ENCODE measurements at regions not wholly inside any gene's neighbourhood (a gene's known extent, or its start where the extent isn't known, plus 50 kb on each side); places are given as distances from the start of the nearest gene placed in this dataset.
A peak's percentile ranks its signal among the peaks of the same experiment; 100 is the strongest.
"Not testable (repeated sequence)": the region's sequence is repeated elsewhere in the genome, so short reads cannot be mapped to it uniquely, and the experiment has no call there.

DNA sequence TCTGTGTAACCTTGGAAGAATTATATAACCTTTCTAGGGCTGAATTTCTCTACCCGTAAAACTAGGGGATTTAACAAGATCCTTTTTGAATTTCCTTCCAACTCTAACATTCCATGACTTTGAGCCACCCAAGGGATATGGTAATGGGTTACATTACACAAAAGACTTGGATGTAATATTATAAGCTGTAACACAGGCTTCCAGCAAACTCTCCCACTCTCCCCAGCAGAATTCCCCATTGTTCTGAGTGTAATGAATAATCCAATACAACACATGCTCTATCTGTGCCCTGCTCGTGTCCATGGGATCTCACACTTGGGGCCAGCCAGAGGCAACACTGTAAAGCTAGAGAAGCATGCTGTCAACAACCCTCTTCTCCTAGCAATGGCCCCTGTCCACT lies 790.6 kb upstream of the AUTS2 start:
- DNase-seq, result no peak

DNA sequence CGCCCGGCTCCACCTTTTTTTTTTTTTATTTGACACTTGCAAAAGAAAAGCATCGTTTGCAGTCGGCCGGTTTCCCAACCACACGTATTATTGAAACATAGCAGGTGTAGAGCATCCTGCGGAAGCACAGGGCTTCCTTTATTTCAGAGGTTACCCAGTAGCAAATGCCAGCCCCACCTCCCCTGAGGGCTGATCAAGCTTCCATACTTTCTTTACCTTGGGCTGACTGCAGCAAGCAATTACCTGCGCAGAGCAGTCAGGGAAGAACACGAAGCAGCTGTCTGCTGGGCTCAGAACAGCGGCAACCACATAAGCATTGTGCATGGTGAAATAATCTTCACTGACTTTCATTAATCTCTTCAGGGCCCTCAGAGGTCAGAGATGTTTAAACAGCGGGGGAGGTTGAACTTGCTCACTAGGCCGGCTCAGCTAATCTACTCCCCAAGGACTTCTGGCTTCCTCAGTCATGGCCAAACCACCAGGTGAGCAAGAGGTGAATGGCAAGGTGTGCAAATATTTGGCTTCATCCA lies 784.7 kb upstream of the AUTS2 start:
- DNase-seq, result peak; percentile 22 to 83 (median 67)

DNA sequence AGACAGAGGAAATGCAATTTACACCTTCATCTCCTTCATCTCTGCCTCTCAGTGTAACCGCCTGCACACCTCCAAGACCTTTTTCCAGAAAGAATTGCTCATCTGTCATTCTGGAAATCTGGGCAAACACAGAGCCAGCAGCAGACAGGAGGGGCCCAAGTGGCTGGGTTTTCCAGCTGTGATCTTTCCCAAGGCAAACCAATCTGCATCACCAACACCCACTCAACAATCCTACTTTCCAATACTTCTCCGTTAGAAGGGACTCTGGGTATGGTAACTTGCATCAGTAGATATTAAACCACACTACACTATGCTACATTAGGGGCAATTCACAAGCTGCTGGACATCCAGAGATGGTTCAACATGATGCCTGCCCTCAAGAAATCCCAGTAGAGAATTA lies 781.8 kb upstream of the AUTS2 start:
- no peak for DNase-seq

DNA sequence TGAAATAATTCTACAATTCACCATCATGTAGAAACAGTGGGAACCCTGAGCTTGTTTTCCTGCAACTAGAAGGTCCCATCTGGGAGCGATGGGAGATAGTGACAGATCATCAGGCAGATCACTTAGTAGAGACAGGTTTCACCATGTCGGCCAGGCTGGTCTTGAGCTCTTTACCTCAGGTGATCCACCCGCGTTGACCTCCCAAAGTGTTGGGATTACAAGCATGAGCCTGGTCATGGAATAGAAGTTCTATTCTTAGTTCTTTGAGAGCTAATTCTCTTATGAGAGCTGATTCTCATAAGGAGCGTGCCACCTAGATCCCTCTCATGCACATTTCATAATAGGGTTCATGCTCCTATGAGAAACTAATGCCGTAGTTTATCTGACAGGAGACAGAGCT lies 778.0 kb upstream of the AUTS2 start:
- no peak for DNase-seq

DNA sequence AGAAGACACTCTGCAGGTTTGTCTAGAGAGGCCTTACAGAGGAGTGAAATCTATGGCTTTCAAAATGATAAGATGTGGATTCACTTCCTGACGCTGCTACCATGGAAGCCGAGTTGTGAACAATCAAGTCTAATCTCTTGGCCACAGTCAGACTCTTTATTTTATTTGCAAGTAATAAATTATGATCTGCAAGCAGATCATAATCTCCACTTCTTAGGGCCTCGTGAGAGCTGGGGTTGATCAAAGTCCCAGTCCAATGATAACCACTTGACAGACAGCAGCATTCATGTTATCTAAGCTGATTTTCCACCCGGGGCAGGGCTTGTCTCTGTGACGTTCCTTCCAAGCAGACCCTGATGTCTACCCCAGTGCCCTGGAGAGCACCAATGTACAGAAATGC lies 776.4 kb upstream of the AUTS2 start:
- DNase-seq, result no peak

DNA sequence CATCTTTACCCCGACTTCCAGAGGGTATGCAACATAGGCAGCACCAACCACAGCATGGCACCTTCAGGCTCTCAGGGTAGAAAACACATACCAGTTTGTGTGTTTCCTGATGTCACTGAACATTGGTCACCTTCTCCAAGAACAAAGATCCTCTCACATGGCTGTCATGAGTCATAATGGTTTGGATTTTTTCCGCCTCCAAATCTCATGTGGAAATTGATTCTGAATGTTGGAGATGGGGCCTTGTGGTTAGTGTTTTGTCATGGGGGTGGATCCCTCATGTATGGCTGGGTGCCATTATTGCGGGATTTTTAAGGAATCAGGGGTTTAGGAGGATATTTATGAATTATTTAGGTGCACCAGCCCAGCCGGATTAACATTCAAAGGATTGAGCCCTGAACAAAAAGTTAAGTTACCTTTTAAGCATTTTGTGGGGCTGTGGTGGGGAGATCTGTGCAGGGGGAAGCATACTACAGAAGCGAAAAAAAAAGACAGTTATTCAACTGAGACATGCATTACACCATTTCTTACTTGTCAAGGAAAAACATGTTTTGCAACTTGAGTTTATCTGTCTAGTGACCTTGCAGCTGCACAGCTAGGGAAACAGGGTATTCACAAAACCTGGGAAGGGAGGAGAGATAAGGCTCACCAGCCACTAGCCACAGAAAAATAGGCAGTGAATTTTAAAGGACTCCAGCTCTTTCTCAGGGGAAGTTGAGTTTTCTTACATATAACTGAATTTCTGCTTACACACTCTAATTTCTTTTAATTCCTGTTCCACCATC lies 774.1 kb upstream of the AUTS2 start:
- no peak for DNase-seq

DNA sequence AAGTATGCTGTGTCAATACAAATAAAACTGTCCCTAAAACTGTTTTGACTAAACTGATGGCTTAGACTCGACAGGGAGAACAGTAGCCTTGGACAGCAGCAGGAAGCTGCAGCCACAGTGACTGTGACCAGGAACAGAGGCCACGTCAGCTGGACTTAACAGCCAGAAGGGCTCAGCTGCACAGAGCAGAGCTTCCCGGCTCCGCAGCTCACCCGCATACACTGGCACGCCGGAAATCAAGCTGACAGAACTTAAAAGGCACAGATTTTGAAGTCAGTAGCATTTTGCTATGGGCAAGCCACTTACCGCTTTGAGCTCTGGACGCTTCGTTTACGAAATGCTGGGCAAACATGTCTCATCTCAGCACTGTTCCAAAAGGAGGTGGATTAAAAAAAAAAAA lies 769.7 kb upstream of the AUTS2 start:
- no peak for DNase-seq

DNA sequence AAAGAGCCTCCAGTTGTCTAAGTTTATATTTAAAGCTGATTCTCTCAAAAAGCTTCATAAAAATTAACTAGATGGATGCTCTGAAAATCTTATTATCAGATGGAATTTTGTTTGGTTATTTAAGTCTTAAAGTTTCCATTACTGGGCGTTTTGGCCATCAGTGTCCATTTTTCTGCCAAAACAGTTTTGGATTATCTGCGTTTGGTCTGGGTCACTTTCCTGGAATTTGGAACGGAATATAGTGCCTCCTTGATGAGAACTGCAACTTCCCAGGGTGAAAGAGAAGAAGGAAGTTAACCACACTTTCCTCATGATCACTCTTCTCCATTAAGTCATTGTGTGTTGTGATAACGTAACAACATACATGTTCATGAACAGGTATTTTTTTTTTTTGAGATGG lies 764.9 kb upstream of the AUTS2 start:
- no peak for DNase-seq

DNA sequence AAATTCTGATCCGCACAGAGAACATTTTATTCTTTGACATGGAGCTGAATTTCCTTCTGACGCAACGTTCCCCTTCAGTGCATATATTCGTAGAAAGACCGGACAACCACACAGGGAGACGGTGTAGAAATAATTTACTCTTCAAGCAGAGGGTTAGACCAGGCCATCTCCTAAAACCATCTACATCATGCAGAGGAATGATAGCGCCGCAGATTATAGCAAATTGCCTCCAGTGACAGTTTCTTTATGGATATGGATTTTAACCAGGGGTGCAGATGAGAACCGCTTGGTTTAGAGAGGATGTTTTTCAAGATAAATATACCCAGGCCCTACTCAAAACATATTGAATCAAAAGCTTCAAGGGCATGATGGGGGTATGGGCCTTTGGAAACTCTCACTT lies 759.3 kb upstream of the AUTS2 start:
- DNase-seq, result no peak

DNA sequence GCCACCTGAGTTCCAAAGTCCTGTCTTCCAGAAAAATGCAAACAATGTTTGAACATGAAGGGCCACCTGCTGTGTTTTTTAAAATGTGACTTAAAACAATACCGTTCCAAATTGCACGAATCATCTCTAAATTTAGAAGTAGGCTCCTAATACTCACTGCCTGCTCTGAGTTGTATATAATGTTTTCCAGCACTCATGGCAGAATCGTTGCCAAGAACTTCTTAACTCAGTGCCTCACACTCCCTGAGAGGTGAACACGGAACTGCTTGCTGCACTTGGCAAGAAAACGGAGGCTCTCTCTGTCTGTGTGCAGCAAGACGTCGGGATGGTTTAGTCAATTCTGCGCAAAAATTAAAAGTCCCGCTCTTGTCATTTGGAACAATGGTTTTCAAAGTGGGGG lies 757.3 kb upstream of the AUTS2 start:
- DNase-seq, result no peak

DNA sequence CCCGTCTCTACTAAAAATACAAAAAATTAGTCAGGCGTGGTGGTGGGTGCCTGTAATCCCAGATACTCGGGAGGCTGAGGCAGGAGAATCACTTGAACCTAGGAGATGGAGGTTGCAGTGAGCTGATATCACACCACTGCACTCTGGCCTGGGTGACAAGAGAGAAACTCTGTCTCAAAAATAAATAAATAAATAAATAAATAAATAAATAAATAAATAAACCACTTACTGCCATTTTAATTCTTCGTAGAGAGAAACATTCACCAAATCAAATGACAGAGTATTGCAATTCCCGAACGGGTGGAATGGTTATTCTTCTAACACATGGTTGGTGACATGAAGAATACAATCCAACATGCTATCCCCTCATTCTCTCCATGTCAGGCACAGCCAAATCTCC lies 754.3 kb upstream of the AUTS2 start:
- not testable (repeated sequence) for DNase-seq

DNA sequence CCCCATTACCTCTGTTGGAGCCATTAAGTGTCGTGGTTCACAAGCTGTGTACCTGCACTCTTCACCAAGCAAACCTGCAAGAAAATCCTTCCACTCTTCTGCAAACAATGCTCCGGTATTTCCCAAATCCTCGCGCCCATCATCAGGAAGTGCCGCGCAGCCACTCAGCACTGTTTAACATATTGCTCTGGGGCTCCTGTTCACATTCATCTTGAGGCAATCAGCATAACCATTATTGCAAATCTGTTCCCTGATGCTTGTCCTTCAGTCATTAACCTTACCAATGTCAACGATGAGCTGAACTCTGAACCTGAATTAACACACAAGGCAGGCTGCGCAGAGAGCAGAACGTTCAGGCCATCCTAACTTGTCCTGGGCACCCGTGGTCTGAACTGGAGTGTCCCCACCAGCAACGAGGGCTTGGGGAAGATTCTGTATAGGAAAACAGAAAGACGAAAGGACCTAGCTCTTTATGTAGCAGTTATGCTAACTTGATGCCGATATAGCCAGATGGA lies 751.4 kb upstream of the AUTS2 start:
- no peak for DNase-seq

DNA sequence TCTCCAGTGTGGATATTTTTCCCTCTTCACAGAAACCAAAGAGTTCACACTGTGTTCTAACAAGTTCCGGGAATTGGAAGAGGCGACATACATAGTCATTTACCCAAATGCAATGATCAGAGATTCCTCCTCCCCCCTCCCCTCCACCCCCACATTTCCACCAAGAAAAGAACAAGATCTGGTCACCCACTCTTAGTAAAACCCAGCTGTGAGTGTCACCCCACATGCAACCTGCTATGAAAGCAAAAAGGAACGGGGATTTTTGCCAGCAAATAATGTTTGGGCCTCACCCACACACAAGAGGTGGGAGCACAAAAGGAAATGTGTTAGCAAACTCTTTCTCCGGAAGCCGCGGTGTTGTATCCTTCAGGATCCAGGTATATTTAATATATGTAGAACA lies 745.0 kb upstream of the AUTS2 start:
- DNase-seq, result no peak

DNA sequence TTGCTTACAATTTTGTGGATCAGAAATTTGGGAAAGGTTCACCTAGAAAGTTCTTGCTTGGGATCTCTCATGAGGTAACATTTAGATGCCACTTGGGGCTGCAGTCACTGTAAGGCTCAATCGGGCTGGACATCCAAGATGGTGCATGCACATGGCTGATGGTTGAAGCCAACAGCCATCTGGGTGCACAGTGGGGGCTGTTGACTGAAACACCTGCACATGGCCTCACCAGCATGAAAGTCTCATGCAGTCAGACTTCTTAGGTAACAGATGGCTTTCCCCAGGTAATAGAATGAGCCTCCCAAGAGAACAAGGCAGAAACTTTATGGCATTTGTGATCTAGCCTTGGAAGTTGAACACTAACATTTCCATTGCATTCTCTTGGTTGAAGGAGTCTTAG lies 740.7 kb upstream of the AUTS2 start:
- no peak for DNase-seq

DNA sequence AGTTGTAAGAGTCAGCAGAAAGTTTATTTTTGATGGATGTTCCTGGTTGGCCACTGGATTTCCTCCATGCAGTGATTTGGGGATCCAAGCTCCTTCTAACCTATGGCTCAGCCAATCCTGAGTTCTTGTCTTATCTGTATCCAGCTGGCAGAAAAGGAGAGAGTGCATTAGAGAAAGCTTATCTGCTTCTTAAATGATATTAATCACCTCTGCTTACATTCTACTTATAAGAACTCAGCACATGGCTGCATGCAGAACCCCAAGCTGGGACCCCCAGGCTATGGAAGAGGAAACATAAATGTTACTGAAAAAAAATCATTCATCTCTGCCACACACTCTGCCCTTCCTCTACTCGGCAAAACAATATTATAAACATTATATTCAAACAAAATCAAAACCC lies 739.8 kb upstream of the AUTS2 start:
- no peak for DNase-seq

DNA sequence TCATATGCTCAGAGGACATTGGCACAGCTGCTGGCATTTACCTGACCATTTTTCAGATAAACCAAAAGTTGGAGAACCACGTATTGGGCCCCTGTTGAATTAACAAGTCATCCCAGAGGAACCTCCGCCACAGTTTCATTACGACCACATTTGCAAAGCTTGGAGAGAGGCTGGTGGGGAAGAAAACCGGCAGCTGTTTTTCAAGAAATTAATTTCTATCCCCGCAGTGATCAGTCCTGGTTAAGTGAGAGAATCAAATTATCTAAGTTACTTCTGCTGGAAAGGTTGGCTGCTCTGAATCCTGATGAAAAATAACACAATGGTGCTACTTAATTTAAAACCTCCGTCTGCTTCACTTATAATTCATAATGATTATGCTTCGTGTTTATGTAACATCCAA lies 737.1 kb upstream of the AUTS2 start:
- DNase-seq, result no peak

DNA sequence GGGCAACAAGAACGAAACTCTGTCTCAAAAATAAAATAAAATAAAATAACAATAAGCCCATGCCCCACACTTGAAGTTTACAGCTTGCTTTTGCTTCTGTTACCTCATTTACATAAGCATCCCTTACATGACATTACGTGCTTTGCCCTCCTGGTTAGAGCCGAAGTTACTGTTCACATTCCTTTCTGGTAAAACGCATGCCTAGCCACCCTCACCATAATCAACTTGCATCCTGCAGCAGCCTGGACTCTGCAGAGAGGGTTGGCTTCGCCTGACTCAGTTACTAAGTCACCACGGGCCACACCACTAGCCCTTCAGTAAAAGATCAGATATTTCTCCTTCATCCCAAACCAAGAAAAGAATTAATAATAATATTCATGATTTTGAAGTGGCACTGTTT lies 736.0 kb upstream of the AUTS2 start:
- DNase-seq, result no peak

DNA sequence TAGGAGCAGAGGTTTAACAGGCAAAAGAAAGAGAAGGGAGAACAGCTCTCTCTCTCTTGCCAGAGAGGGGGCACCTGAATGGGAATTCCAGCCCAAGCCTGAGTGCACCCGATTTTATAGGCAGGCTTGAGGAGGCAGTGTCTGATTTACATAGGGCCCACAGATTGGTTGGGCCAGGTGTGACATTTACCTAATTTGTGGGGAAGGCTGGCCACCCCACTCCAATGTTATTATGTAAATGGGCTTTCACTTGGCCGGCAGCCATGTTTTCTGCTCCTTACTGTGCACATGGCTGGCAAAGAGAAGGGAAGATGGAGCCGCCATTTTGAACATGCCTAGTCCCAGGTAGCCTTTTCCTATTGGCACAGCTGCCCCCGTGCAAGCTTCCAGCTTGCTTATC lies 735.5 kb upstream of the AUTS2 start:
- peak in 1 of 3 experiments; percentile 5 for DNase-seq

DNA sequence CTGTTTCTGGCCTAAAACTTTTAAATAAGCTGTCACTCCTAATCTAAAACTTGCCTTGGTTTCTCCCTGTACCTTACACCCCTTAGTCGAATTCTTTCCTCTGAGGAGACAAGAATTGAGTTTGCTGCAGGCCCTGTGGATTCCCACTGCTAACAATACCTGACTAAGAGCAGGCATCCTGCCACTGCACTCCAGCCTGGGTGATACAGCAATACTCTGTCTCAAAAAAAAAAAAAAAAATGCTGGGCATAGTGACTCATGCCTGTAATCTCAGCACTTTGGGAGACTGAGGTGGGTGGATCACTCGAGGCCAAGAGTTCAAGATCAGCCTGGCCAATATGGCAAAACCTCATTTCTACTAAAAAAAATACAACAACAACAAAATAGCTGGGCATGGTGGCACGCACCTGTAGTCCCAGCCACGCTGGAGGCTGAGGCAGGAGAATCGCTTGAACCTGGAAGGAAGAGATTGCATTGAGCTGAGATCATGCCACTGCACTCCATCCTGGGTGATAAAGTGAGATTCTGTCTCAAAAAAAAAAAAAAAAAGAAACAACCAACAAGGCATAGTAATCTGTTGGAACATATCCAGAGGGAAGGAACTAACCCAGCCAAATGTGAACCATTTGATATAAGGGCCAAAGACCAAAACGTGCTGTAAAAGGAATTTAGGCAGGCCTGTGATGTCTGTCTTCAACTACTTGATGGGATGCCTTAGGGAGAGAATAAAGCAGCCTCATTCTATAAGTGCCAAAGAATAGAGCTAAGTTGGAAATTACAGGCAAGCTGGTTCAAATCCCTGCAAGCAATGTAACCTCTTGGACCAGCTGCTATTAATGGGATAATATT lies 732.7 kb upstream of the AUTS2 start:
- DNase-seq, result no peak

DNA sequence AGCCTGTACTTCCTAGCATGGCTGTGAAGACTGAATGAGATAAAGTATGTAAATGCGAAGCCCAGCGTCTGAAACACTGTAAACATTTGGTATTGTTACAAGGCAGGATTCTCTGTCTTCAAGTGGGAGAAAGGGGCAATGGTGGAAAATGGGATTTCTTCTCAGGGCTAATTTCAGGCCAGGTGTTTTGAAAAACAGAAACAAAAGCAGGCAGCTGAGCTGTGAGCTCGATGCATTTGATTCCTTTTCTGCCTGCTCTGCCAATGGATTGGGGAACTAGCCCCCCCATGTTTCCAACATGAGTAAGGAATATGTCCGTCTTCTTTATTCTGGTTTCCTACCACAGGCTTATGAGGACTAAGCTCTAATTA lies 732.1 kb upstream of the AUTS2 start:
- DNase-seq, result no peak

DNA sequence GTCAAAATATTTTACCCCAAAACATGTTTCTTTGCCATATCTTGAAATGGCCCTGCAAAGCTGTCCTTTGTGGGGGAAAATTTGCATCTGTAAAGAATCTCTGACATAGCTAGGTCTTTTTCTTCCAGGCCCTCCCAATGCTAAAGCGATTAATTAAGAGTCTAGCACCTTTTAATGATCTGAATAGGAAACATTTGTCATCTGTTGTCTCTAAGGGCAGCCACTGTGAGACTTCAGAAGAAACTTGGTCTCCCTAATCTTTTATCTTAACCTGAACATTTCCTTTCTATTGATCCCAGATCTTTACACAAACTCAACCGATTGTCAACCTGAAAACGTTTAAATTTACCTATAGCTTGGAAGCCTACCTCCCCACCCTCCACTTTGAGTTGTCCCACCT lies 731.6 kb upstream of the AUTS2 start:
- not testable (repeated sequence) for DNase-seq

DNA sequence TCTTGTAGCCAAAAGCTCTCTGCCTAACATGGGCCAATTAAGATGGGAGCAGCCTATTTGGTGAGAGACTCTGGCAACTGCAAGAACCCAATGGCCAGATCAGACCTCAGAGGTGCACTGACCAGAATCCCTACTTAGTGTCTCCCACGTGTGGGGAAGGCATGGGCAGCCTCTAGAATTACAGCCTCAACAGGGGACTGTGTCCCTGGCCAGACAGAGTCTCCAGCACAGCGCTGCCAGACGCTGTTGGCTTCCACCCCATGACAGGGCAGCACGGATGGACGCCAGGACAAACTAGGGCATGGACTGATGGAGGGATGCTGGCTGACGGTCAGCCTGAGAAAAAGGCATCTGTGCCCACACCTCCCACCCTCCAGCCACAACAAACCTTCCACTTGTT lies 729.3 kb upstream of the AUTS2 start:
- DNase-seq, result no peak

DNA sequence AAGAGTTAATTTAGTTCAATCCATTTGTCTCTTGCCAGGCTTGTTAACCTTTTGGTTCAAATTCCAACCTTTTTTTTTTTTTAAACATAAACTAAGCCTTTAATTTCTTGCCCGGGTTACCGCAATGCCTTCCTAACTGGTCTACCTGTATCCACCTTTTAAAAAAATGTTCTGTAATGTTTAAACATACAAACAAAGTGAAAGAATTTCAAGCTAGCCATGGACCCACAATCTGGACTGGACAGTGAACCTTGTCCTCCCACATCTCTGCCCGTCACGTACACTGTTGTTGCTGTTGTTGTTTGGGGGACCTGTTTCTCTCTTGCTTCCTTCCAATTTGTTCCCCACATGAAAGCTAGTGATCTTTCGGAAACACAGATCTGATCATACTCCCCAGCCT lies 724.7 kb upstream of the AUTS2 start:
- DNase-seq, result no peak

DNA sequence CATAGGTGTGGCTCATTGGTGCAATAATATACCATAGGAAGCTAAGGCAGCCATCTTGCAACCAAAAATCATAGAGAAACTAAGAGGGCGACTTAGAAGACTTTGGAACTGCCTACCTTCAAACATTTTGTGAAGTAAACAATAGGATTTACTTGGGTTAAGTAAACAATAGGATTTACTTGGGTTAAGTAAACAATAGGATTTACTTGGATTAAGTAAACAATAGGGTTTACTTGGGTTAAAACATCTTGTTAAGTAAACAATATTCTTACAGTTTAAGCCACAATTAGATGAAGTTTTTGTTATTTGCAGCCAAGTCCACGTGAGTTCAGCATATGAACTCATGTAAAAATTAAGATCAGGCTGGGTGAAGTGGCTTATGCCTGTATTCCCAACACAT lies 722.4 kb upstream of the AUTS2 start:
- DNase-seq, result no peak

Data from NCI-H1417 (cell line).